ENCODE measurements at regions not wholly inside any gene's neighbourhood (a gene's known extent, or its start where the extent isn't known, plus 50 kb on each side); places are given as distances from the start of the nearest gene placed in this dataset.

- no TSS peak for BruUV-seq (replicated peaks)
- H3K27ac Mint-ChIP-seq (ENCODE audit: unreplicated experiment), result no peak overlapping the region
- CTCF ChIA-PET, result no interaction called here
Observed at GRCh38 chr1:218890451-218890850, 283.2 kb upstream of the LYPLAL1 start.

GRCh38 chr1:218891577-218891976, 282.1 kb upstream of the LYPLAL1 start:
- no peak overlapping the region for H3K27ac Mint-ChIP-seq (ENCODE audit: unreplicated experiment)
- H3K36me3 Mint-ChIP-seq (ENCODE audit: insufficient read depth, unreplicated experiment), result no peaks in the 10 kb centered on the region
- H3K4me1 Mint-ChIP-seq (ENCODE audit: low read depth, unreplicated experiment), result peaks cover 45% of the 10 kb centered on the region
- intact Hi-C loops (cut with micrococcal nuclease; ENCODE audit: unreplicated experiment), result no loop called here
- no peak for TF ChIP-seq CTCF (IDR thresholded peaks at IDR 0.05; ENCODE audit: unreplicated experiment)
- H3K27me3 Mint-ChIP-seq (ENCODE audit: unreplicated experiment), result no peaks in the 10 kb centered on the region
- DNase-seq, result no peak
- CTCF ChIA-PET, result interaction anchor here (0.7 kb wide), 1 partner anchor 333 kb away, joined by 3 read pairs; no protein-coding TSS in a partner anchor
- H3K4me3 Mint-ChIP-seq (ENCODE audit: low read depth, unreplicated experiment), result no peak overlapping the region
- peaks cover 2% of the 10 kb centered on the region for H3K9me3 Mint-ChIP-seq (ENCODE audit: low read depth, unreplicated experiment)
- no TSS peak for BruUV-seq (replicated peaks)

More at GRCh38 chr1:218890451-218890850, 283.2 kb upstream of the LYPLAL1 start:
- no peaks in the 10 kb centered on the region for H3K9me3 Mint-ChIP-seq (ENCODE audit: low read depth, unreplicated experiment)
- H3K36me3 Mint-ChIP-seq (ENCODE audit: insufficient read depth, unreplicated experiment), result no peaks in the 10 kb centered on the region
- intact Hi-C loops (cut with micrococcal nuclease; ENCODE audit: unreplicated experiment), result no loop called here
- no peak for DNase-seq
- no peak overlapping the region for H3K4me3 Mint-ChIP-seq (ENCODE audit: low read depth, unreplicated experiment)
- no peaks in the 10 kb centered on the region for H3K27me3 Mint-ChIP-seq (ENCODE audit: unreplicated experiment)
- peaks cover 40% of the 10 kb centered on the region for H3K4me1 Mint-ChIP-seq (ENCODE audit: low read depth, unreplicated experiment)
- TF ChIP-seq CTCF (IDR thresholded peaks at IDR 0.05; ENCODE audit: unreplicated experiment), result no peak

- Mint-ChIP-seq H3K9me3 (ENCODE audit: low read depth, unreplicated experiment) (peaks cover 2% of the 10 kb centered on the region), H3K36me3 (ENCODE audit: insufficient read depth, unreplicated experiment) (no peaks in the 10 kb centered on the region), H3K27me3 (ENCODE audit: unreplicated experiment) (no peaks in the 10 kb centered on the region), H3K4me1 (ENCODE audit: low read depth, unreplicated experiment) (peaks cover 16% of the 10 kb centered on the region), H3K27ac (ENCODE audit: unreplicated experiment) (no peak overlapping the region), H3K4me3 (ENCODE audit: low read depth, unreplicated experiment) (no peak overlapping the region)
- BruUV-seq (replicated peaks), result no TSS peak
- intact Hi-C loops (cut with micrococcal nuclease; ENCODE audit: unreplicated experiment), result no loop called here
- CTCF ChIA-PET, result no interaction called here
- no peak for TF ChIP-seq CTCF (IDR thresholded peaks at IDR 0.05; ENCODE audit: unreplicated experiment)
- DNase-seq, result no peak
Observed at GRCh38 chr1:218895064-218895587, 278.6 kb upstream of the LYPLAL1 start.

GRCh38 chr1:218896202-218896601, 277.5 kb upstream of the LYPLAL1 start:
- H3K9me3 Mint-ChIP-seq (ENCODE audit: low read depth, unreplicated experiment), result peaks cover 4% of the 10 kb centered on the region
- no TSS peak for BruUV-seq (replicated peaks)
- TF ChIP-seq CTCF (IDR thresholded peaks at IDR 0.05; ENCODE audit: unreplicated experiment), result no peak
- intact Hi-C loops (cut with micrococcal nuclease; ENCODE audit: unreplicated experiment), result no loop called here
- no peaks in the 10 kb centered on the region for H3K27me3 Mint-ChIP-seq (ENCODE audit: unreplicated experiment)
- H3K36me3 Mint-ChIP-seq (ENCODE audit: insufficient read depth, unreplicated experiment), result no peaks in the 10 kb centered on the region
- CTCF ChIA-PET, result no interaction called here
- H3K4me1 Mint-ChIP-seq (ENCODE audit: low read depth, unreplicated experiment), result peaks cover 16% of the 10 kb centered on the region
- H3K27ac Mint-ChIP-seq (ENCODE audit: unreplicated experiment), result no peak overlapping the region
- no peak overlapping the region for H3K4me3 Mint-ChIP-seq (ENCODE audit: low read depth, unreplicated experiment)
- no peak for DNase-seq
